Trophoblast cell (in vitro differentiated cells and primary cell): ENCODE measurements at regions not wholly inside any gene's neighbourhood (a gene's known extent, or its start where the extent isn't known, plus 50 kb on each side); places are given as distances from the start of the nearest gene placed in this dataset.
A peak's percentile ranks its signal among the peaks of the same experiment; 100 is the strongest.

Experiments
- DNase-seq, 2 donors: peaks; one replicate each; pipeline ENCODE4 v3.0.0-alpha.2; 2016
- H2AFZ ChIP-seq: 2 replicates; pipeline ENCODE4 v1.6.1; 2013; ENCODE audit warnings: low read length, moderate library complexity, mild to moderate bottlenecking; ENCODE audit not compliant: insufficient read depth, poor library complexity
- H2AK5ac ChIP-seq: 2 replicates; pipeline ENCODE4 v1.6.1; 2013; ENCODE audit warnings: mild to moderate bottlenecking, low read length
- H2BK120ac ChIP-seq: 2 replicates; pipeline ENCODE4 v1.6.1; 2013; ENCODE audit warnings: low read length, mild to moderate bottlenecking, moderate library complexity; ENCODE audit not compliant: insufficient read depth, poor library complexity
- H2BK12ac ChIP-seq: 2 replicates; pipeline ENCODE4 v1.6.1; 2013; ENCODE audit warnings: mild to moderate bottlenecking, low read length, moderate library complexity
- H2BK5ac ChIP-seq: 2 replicates; pipeline ENCODE4 v1.6.1; 2013; ENCODE audit warnings: low read length, low read depth, moderate library complexity, mild to moderate bottlenecking; ENCODE audit not compliant: poor library complexity
- H3K14ac ChIP-seq: 2 replicates; pipeline ENCODE4 v1.6.1; 2013; ENCODE audit warnings: mild to moderate bottlenecking, low read length
- H3K18ac ChIP-seq: 2 replicates; pipeline ENCODE4 v1.6.1; 2013; ENCODE audit warnings: mild to moderate bottlenecking, low read length
- H3K23ac ChIP-seq: 2 replicates; pipeline ENCODE4 v1.6.1; 2013; ENCODE audit warnings: low read length
- H3K27ac ChIP-seq: 2 replicates; pipeline ENCODE4 v1.5.1; 2013; ENCODE audit warnings: low read depth, mild to moderate bottlenecking, inconsistent platforms, low read length, moderate library complexity
- H3K27me3 ChIP-seq: 2 replicates; pipeline ENCODE4 v1.6.1; 2013; ENCODE audit warnings: inconsistent platforms, mild to moderate bottlenecking, low read length, moderate library complexity; ENCODE audit not compliant: insufficient read depth
- H3K36me3 ChIP-seq, 2 experiments: 1 replicate in 1 of 2; 2 replicates in 1 of 2; pipeline ENCODE4 v1.6.1; 2013; ENCODE audit warnings: low read length in 2 of 2, mild to moderate bottlenecking in 2 of 2, moderate library complexity in 1 of 2; ENCODE audit not compliant: insufficient read depth in 2 of 2, control insufficient read depth in 1 of 2
- H3K4ac ChIP-seq: 2 replicates; pipeline ENCODE4 v1.6.1; 2013; ENCODE audit warnings: low read depth, mild to moderate bottlenecking, low read length, moderate library complexity
- H3K4me1 ChIP-seq, 2 experiments: 1 replicate in 1 of 2; 2 replicates in 1 of 2; pipeline ENCODE4 v1.6.1; 2013; ENCODE audit warnings: low read length in 2 of 2, mild to moderate bottlenecking in 2 of 2, moderate library complexity in 1 of 2; ENCODE audit not compliant: insufficient read depth in 2 of 2, control insufficient read depth in 1 of 2
- H3K4me2 ChIP-seq: 2 replicates; pipeline ENCODE4 v1.6.1; 2013; ENCODE audit warnings: inconsistent platforms, mild to moderate bottlenecking, low read length, moderate library complexity
- H3K4me3 ChIP-seq: 2 replicates; pipeline ENCODE4 v1.5.1; 2013; ENCODE audit warnings: mild to moderate bottlenecking, low read depth, low read length, inconsistent platforms
- H3K79me1 ChIP-seq: one replicate; pipeline ENCODE4 v1.6.1; 2013; ENCODE audit warnings: low read length
- H3K79me2 ChIP-seq: 2 replicates; pipeline ENCODE4 v1.6.1; 2013; ENCODE audit warnings: low read length, mild to moderate bottlenecking; ENCODE audit not compliant: control insufficient read depth, insufficient read depth, poor library complexity
- H3K9ac ChIP-seq: 2 replicates; pipeline ENCODE4 v1.6.1; 2013; ENCODE audit warnings: mild to moderate bottlenecking, low read length
- H3K9me3 ChIP-seq: 2 replicates; pipeline ENCODE4 v1.6.1; 2013; ENCODE audit warnings: low read depth, mild to moderate bottlenecking, control low read depth, inconsistent platforms, low read length; ENCODE audit not compliant: insufficient read depth
- H4K12ac ChIP-seq: 2 replicates; pipeline ENCODE4 v1.6.1; 2013; ENCODE audit warnings: low read depth, mild to moderate bottlenecking, low read length, moderate library complexity
- H4K8ac ChIP-seq: 2 replicates; pipeline ENCODE4 v1.6.1; 2013; ENCODE audit warnings: low read depth, mild to moderate bottlenecking, low read length, moderate library complexity
- H4K91ac ChIP-seq: one replicate; pipeline ENCODE4 v1.6.1; 2013; ENCODE audit warnings: low read depth, mild to moderate bottlenecking, low read length, moderate library complexity
- WGBS: extraction: QIAGEN DNeasy Blood & Tissue Kit; methylation state at CpG from one replicate; pipeline ENCODE4 v1.1.7; 2013; ENCODE audit warnings: missing lambda C conversion rate; ENCODE audit not compliant: insufficient read length, insufficient coverage; ENCODE audit errors: extremely low coverage; 5-methylcytosine and 5-hydroxymethylcytosine counted together

- Histone ChIP-seq H4K12ac (no peak overlapping the region), H3K18ac (no peak overlapping the region), H3K79me2 (no peaks in the 10 kb centered on the region), H3K4me3 (no peak overlapping the region), H2BK5ac (no peak overlapping the region), H4K8ac (no peak overlapping the region), H3K14ac (no peak overlapping the region), H3K79me1 (no peaks in the 10 kb centered on the region), H3K36me3 (no peaks in the 10 kb centered on the region), H4K91ac (no peak overlapping the region), H3K23ac (no peak overlapping the region), H3K27me3 (peaks cover 3% of the 10 kb centered on the region), H3K4me1 (peaks cover 4 to 5% of the 10 kb centered on the region in 2 experiments), H3K27ac (no peak overlapping the region), H3K9ac (no peak overlapping the region), H2AFZ (no peak overlapping the region), H3K4ac (no peak overlapping the region), H3K4me2 (no peak overlapping the region), H2BK120ac (no peak overlapping the region), H2BK12ac (no peak overlapping the region), H3K9me3 (no peaks in the 10 kb centered on the region), H2AK5ac (no peak overlapping the region)
- WGBS: no CpG with 5 or more reads among the region's 3 CpGs
- DNase-seq: peak; percentile 88 to 90
Observed at GRCh38 chr5:74017786-74018211, 391.8 kb downstream of the ARHGEF28 start.

- H3K4ac ChIP-seq: no peak overlapping the region
- H3K27ac ChIP-seq: no peak overlapping the region
- H4K91ac ChIP-seq: no peak overlapping the region
Observed at GRCh38 chr5:74017112-74017511, 391.1 kb downstream of the ARHGEF28 start.

GRCh38 chr5:74016373-74016772, 390.4 kb downstream of the ARHGEF28 start:
- no peak overlapping the region for H2BK120ac ChIP-seq
- H3K4me1 ChIP-seq: peaks cover 4 to 5% of the 10 kb centered on the region in 2 experiments
- no peak overlapping the region for H3K9ac ChIP-seq
- H3K14ac ChIP-seq: no peak overlapping the region
- H3K4ac ChIP-seq: no peak overlapping the region
- no peak overlapping the region for H4K91ac ChIP-seq
- H2BK5ac ChIP-seq: no peak overlapping the region
- H3K18ac ChIP-seq: no peak overlapping the region
- no peak overlapping the region for H2BK12ac ChIP-seq
- no peak overlapping the region for H4K8ac ChIP-seq
- no peaks in the 10 kb centered on the region for H3K79me1 ChIP-seq
- H3K4me3 ChIP-seq: no peak overlapping the region
- no peaks in the 10 kb centered on the region for H3K79me2 ChIP-seq
- H3K9me3 ChIP-seq: no peaks in the 10 kb centered on the region
- H2AFZ ChIP-seq: no peak overlapping the region
- no peaks in the 10 kb centered on the region for H3K36me3 ChIP-seq
- H2AK5ac ChIP-seq: no peak overlapping the region
- no peak overlapping the region for H3K23ac ChIP-seq
- WGBS: no CpG with 5 or more reads among the region's 4 CpGs
- H3K4me2 ChIP-seq: no peak overlapping the region
- peaks cover 3% of the 10 kb centered on the region for H3K27me3 ChIP-seq
- H4K12ac ChIP-seq: no peak overlapping the region
- no peak for DNase-seq
- H3K27ac ChIP-seq: no peak overlapping the region

More at GRCh38 chr5:74017112-74017511, 391.1 kb downstream of the ARHGEF28 start:
- Histone ChIP-seq H3K27me3 (peaks cover 3% of the 10 kb centered on the region), H3K79me1 (no peaks in the 10 kb centered on the region), H2AK5ac (no peak overlapping the region), H2BK120ac (no peak overlapping the region), H2AFZ (no peak overlapping the region), H3K4me2 (no peak overlapping the region), H3K4me1 (peaks cover 4 to 5% of the 10 kb centered on the region in 2 experiments), H3K36me3 (no peaks in the 10 kb centered on the region), H2BK5ac (no peak overlapping the region), H4K12ac (no peak overlapping the region), H3K14ac (no peak overlapping the region), H3K23ac (no peak overlapping the region), H3K9ac (no peak overlapping the region), H3K18ac (no peak overlapping the region), H2BK12ac (no peak overlapping the region), H3K9me3 (no peaks in the 10 kb centered on the region), H3K79me2 (no peaks in the 10 kb centered on the region), H4K8ac (no peak overlapping the region), H3K4me3 (no peak overlapping the region)
- DNase-seq: peak; percentile 58 to 81
- no CpG with 5 or more reads among the region's 2 CpGs for WGBS

- H3K4me2 ChIP-seq: no peak overlapping the region
- H3K4me3 ChIP-seq: no peak overlapping the region
- H3K14ac ChIP-seq: no peak overlapping the region
- H3K27ac ChIP-seq: no peak overlapping the region
- H3K23ac ChIP-seq: no peak overlapping the region
- no peak overlapping the region for H3K4ac ChIP-seq
- no peak overlapping the region for H4K91ac ChIP-seq
- H2BK120ac ChIP-seq: no peak overlapping the region
- peaks cover 4 to 5% of the 10 kb centered on the region in 2 experiments for H3K4me1 ChIP-seq
- H3K79me1 ChIP-seq: no peaks in the 10 kb centered on the region
- no peak overlapping the region for H3K18ac ChIP-seq
- no peak overlapping the region for H4K12ac ChIP-seq
- peaks cover 3% of the 10 kb centered on the region for H3K27me3 ChIP-seq
- DNase-seq: peak in 1 of 2 donors; percentile 45
- no peak overlapping the region for H2BK12ac ChIP-seq
- no peak overlapping the region for H2AK5ac ChIP-seq
- no peak overlapping the region for H2BK5ac ChIP-seq
- no peak overlapping the region for H2AFZ ChIP-seq
- H4K8ac ChIP-seq: no peak overlapping the region
- WGBS: no CpG with 5 or more reads among the region's 1 CpG
- H3K9me3 ChIP-seq: no peaks in the 10 kb centered on the region
- H3K79me2 ChIP-seq: no peaks in the 10 kb centered on the region
- H3K9ac ChIP-seq: no peak overlapping the region
- no peaks in the 10 kb centered on the region for H3K36me3 ChIP-seq
Observed at GRCh38 chr5:74015716-74016115, 389.7 kb downstream of the ARHGEF28 start.
